Mucosa of rectum (tissue), 2 donors: ENCODE measurements at regions not wholly inside any gene's neighbourhood (a gene's known extent, or its start where the extent isn't known, plus 50 kb on each side); places are given as distances from the start of the nearest gene placed in this dataset.
"Not testable (repeated sequence)": the region's sequence is repeated elsewhere in the genome, so short reads cannot be mapped to it uniquely, and the experiment has no call there.

Experiments
- H3K27ac ChIP-seq, 2 donors: one replicate each; pipeline ENCODE4 v1.7.0; 2013; ENCODE audit warnings: inconsistent platforms in 2 of 2, low read depth in 2 of 2, low read length in 2 of 2
- H3K27me3 ChIP-seq, 2 donors: one replicate each; pipeline ENCODE4 v1.7.0; 2013; ENCODE audit warnings: low read length in 2 of 2; ENCODE audit not compliant: control insufficient read depth in 2 of 2, insufficient read depth in 2 of 2
- H3K36me3 ChIP-seq, 2 donors: one replicate each; pipeline ENCODE4 v1.7.0; 2013; ENCODE audit warnings: low read length in 2 of 2; ENCODE audit not compliant: control insufficient read depth in 2 of 2, insufficient read depth in 2 of 2
- H3K4me1 ChIP-seq, 2 donors: one replicate each; pipeline ENCODE4 v1.7.0; 2013; ENCODE audit warnings: low read length in 2 of 2, mild to moderate bottlenecking in 1 of 2; ENCODE audit not compliant: control insufficient read depth in 2 of 2, insufficient read depth in 2 of 2
- H3K4me3 ChIP-seq, 2 donors: one replicate each; pipeline ENCODE4 v1.7.0; 2013; ENCODE audit warnings: low read length in 2 of 2
- H3K9ac ChIP-seq, 2 donors: one replicate each; pipeline ENCODE4 v1.7.0; 2013; ENCODE audit warnings: low read length in 2 of 2, low read depth in 1 of 2, mild to moderate bottlenecking in 1 of 2
- H3K9me3 ChIP-seq, 2 donors: one replicate each; pipeline ENCODE4 v1.7.0; 2013; ENCODE audit warnings: low read length in 2 of 2; ENCODE audit not compliant: control insufficient read depth in 2 of 2
- donor health status: healthy.
- donor health status: Normal muscosa, but diverticular disease.

- no peak overlapping the region for H3K9ac ChIP-seq
- no peaks in the 10 kb centered on the region for H3K9me3 ChIP-seq
- no peak overlapping the region for H3K4me3 ChIP-seq
- H3K36me3 ChIP-seq = no peaks in the 10 kb centered on the region
- no peak overlapping the region for H3K27ac ChIP-seq
- H3K4me1 ChIP-seq = no peaks in the 10 kb centered on the region
- H3K27me3 ChIP-seq = no peaks in the 10 kb centered on the region
These were observed 111.7 kb downstream of the PCSK1 start for GRCh38 chr5:96321345-96321744.

- H3K9ac ChIP-seq = no peak overlapping the region
- H3K9me3 ChIP-seq = no peaks in the 10 kb centered on the region
- no peak overlapping the region for H3K4me3 ChIP-seq
- H3K4me1 ChIP-seq = no peaks in the 10 kb centered on the region
- H3K27ac ChIP-seq = no peak overlapping the region
- H3K27me3 ChIP-seq = no peaks in the 10 kb centered on the region
- H3K36me3 ChIP-seq = no peaks in the 10 kb centered on the region
These were observed 112.3 kb downstream of the PCSK1 start for GRCh38 chr5:96320797-96321196.

GRCh38 chr5:96319981-96320739 lies 112.9 kb downstream of the PCSK1 start:
- not testable (repeated sequence) for H3K27ac ChIP-seq, H3K4me1 ChIP-seq, H3K9me3 ChIP-seq, H3K4me3 ChIP-seq, H3K9ac ChIP-seq, H3K27me3 ChIP-seq, H3K36me3 ChIP-seq

- no peaks in the 10 kb centered on the region for H3K36me3 ChIP-seq
- H3K9me3 ChIP-seq = no peaks in the 10 kb centered on the region
- H3K4me3 ChIP-seq = no peak overlapping the region
- no peak overlapping the region for H3K9ac ChIP-seq
- no peak overlapping the region for H3K27ac ChIP-seq
- no peaks in the 10 kb centered on the region for H3K27me3 ChIP-seq
- no peaks in the 10 kb centered on the region for H3K4me1 ChIP-seq
These were observed 114.4 kb downstream of the PCSK1 start for GRCh38 chr5:96318569-96319110.

DNA sequence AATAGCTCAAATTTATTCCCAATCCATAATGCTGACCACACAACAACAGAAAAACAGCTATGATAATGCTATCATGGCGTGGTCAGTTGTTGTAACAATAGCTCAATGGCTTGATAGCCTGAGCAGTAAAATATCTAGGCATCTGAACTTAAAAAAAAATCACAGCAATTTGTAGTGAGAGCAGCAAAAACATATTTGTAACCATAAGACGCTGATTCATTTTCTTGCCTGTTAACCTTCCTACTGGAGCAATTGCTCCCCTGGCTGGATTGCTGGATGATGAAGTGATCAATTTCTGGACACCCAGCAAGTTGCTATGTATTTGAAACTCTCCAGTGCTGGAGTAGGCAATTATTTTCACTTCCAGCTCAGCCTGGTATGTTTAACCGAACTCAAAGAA lies 115.1 kb downstream of the PCSK1 start:
- H3K27me3 ChIP-seq = no peaks in the 10 kb centered on the region
- H3K9me3 ChIP-seq = no peaks in the 10 kb centered on the region
- H3K9ac ChIP-seq = no peak overlapping the region
- no peak overlapping the region for H3K27ac ChIP-seq
- H3K36me3 ChIP-seq = no peaks in the 10 kb centered on the region
- no peaks in the 10 kb centered on the region for H3K4me1 ChIP-seq
- H3K4me3 ChIP-seq = no peak overlapping the region

DNA sequence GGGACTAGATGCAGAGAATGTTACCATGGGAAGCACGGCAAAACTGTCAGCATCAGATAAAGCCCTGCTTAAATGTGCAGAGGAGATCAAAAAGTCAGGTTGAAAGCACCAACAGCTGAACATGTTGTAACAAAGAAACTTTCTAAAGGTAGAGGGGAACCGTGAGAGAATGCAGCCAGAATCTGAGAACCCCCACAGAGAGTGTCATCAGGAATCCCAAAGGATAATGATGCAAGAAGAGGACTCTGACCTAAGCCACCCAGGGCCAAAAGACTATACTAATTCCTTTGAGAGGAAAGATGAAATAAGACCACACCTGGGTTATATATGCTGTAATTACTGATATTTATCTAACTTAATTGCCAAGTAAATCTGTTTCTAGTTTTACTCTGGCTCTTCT lies 116.6 kb downstream of the PCSK1 start:
- Histone ChIP-seq H3K36me3 (no peaks in the 10 kb centered on the region), H3K4me3 (no peak overlapping the region), H3K27me3 (no peaks in the 10 kb centered on the region), H3K9me3 (no peaks in the 10 kb centered on the region), H3K27ac (no peak overlapping the region), H3K4me1 (no peaks in the 10 kb centered on the region), H3K9ac (no peak overlapping the region)

- no peak overlapping the region for H3K9ac ChIP-seq
- no peaks in the 10 kb centered on the region for H3K27me3 ChIP-seq
- no peaks in the 10 kb centered on the region for H3K4me1 ChIP-seq
- no peak overlapping the region for H3K27ac ChIP-seq
- no peak overlapping the region for H3K4me3 ChIP-seq
- no peaks in the 10 kb centered on the region for H3K9me3 ChIP-seq
- H3K36me3 ChIP-seq = no peaks in the 10 kb centered on the region
These were observed 117.0 kb downstream of the PCSK1 start for GRCh38 chr5:96316017-96316416.

DNA sequence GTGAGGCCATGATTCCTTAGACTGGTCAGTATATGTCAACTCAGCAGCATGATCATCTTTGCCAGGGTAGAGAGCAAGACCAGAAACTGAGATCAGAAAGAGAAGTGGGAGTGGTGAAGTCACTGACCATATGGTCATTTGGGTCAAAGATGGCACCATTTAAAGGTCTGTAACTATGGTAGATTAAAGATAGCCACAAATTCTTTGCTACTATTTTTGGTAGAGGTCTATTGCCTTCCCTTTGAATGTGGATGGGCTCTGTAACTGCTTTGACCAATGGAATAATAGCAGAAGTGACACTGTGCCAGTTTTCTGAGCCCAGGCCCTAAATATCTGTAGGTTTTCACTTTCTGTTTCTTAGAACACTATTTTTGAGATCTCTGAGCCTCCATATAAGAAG lies 117.6 kb downstream of the PCSK1 start:
- Histone ChIP-seq H3K27ac (no peak overlapping the region), H3K9ac (no peak overlapping the region), H3K27me3 (no peaks in the 10 kb centered on the region)

GRCh38 chr5:96312383-96312782 lies 120.7 kb downstream of the PCSK1 start:
- no peak overlapping the region for H3K27ac ChIP-seq
- H3K4me1 ChIP-seq = no peaks in the 10 kb centered on the region
- H3K27me3 ChIP-seq = no peaks in the 10 kb centered on the region
- H3K9me3 ChIP-seq = no peaks in the 10 kb centered on the region
- H3K4me3 ChIP-seq = no peak overlapping the region
- no peak overlapping the region for H3K9ac ChIP-seq
- H3K36me3 ChIP-seq = no peaks in the 10 kb centered on the region

More for the DNA sequence above, 117.6 kb downstream of the PCSK1 start:
- no peak overlapping the region for H3K4me3 ChIP-seq
- H3K4me1 ChIP-seq = no peaks in the 10 kb centered on the region
- H3K36me3 ChIP-seq = no peaks in the 10 kb centered on the region
- no peaks in the 10 kb centered on the region for H3K9me3 ChIP-seq

- not testable (repeated sequence) for H3K9ac ChIP-seq
These were observed 126.0 kb downstream of the PCSK1 start for GRCh38 chr5:96307047-96307446.

More at GRCh38 chr5:96307047-96307446, 126.0 kb downstream of the PCSK1 start:
- not testable (repeated sequence) for H3K27ac ChIP-seq, H3K27me3 ChIP-seq, H3K4me3 ChIP-seq, H3K36me3 ChIP-seq, H3K9me3 ChIP-seq, H3K4me1 ChIP-seq
